ENCODE measurements at regions not wholly inside any gene's neighbourhood (a gene's known extent, or its start where the extent isn't known, plus 50 kb on each side); places are given as distances from the start of the nearest gene placed in this dataset.
"Not testable (repeated sequence)": the region's sequence is repeated elsewhere in the genome, so short reads cannot be mapped to it uniquely, and the experiment has no call there.

DNA sequence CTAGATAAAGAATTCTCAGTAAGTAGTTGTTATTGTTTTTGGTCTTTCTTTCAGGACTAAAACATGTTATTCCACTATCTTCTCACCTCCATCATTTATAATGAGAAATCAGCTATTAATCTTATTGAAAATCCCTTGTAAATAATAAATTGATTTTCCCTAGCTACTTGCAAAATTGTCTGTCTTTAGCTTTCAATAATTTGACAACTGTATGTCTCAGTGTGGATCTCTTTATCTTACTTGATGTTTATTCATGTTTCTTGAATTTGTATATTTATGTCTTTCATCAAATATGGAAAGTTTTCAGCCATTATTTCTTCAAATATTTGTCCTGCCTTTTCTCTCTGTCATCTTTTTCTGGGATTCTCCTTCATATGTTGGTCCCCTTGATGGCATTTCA, 117.1 kb upstream of the ANTXRL start:
- Histone ChIP-seq H3K9me3 (peaks cover 0 to 7% (median 0%) of the 10 kb centered on the region in 3 donors), H3K4me1 (no peaks in the 10 kb centered on the region), H3K36me3 (no peaks in the 10 kb centered on the region), H3K27me3 (no peaks in the 10 kb centered on the region), H3K4me3 (no peak overlapping the region), H3K27ac (no peak overlapping the region)
- intact Hi-C loops (cut with DNase I; ENCODE audit: low total_unique reads): no loop called here
- no peak for DNase-seq
- TF ChIP-seq, protein P1, sequence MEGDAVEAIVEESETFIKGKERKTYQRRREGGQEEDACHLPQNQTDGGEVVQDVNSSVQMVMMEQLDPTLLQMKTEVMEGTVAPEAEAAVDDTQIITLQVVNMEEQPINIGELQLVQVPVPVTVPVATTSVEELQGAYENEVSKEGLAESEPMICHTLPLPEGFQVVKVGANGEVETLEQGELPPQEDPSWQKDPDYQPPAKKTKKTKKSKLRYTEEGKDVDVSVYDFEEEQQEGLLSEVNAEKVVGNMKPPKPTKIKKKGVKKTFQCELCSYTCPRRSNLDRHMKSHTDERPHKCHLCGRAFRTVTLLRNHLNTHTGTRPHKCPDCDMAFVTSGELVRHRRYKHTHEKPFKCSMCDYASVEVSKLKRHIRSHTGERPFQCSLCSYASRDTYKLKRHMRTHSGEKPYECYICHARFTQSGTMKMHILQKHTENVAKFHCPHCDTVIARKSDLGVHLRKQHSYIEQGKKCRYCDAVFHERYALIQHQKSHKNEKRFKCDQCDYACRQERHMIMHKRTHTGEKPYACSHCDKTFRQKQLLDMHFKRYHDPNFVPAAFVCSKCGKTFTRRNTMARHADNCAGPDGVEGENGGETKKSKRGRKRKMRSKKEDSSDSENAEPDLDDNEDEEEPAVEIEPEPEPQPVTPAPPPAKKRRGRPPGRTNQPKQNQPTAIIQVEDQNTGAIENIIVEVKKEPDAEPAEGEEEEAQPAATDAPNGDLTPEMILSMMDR (IDR thresholded peaks at IDR 0.05): no peak

DNA sequence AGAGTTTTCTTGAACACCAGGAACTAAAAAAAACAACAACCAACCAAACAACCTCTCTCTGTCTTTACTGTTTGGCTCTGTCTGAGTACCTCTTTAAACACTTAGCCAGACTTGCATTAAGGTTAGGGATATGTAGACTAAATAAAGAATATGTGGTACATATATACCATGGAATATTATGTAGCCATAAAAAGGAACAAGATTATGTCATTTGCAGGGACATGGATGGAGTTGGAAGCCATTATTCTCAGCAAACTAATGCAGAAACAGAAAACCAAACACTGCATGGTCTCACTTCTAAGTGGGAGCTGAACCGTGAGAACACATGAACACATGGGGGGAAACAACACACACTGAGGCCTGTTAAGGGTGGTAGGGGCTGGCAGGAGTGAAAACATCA, 116.0 kb upstream of the ANTXRL start:
- H3K4me1 ChIP-seq: no peaks in the 10 kb centered on the region
- H3K36me3 ChIP-seq: no peaks in the 10 kb centered on the region
- no peak overlapping the region for H3K4me3 ChIP-seq
- no peak for DNase-seq
- TF ChIP-seq, protein P1 (IDR thresholded peaks at IDR 0.05): no peak
- peaks cover 0 to 7% (median 0%) of the 10 kb centered on the region in 3 donors for H3K9me3 ChIP-seq
- no peak overlapping the region for H3K27ac ChIP-seq
- intact Hi-C loops (cut with DNase I; ENCODE audit: low total_unique reads): no loop called here
- H3K27me3 ChIP-seq: no peaks in the 10 kb centered on the region

- no peaks in the 10 kb centered on the region for H3K27me3 ChIP-seq
- intact Hi-C loops (cut with DNase I; ENCODE audit: low total_unique reads): no loop called here
- no peaks in the 10 kb centered on the region for H3K36me3 ChIP-seq
- H3K9me3 ChIP-seq: peaks cover 0 to 7% (median 0%) of the 10 kb centered on the region in 3 donors
- TF ChIP-seq, protein P1 (IDR thresholded peaks at IDR 0.05): no peak
- no peak overlapping the region for H3K27ac ChIP-seq
- no peaks in the 10 kb centered on the region for H3K4me1 ChIP-seq
- DNase-seq: no peak
- H3K4me3 ChIP-seq: no peak overlapping the region
Measured at GRCh38 chr10:46171661-46172060, 115.1 kb upstream of the ANTXRL start.

- H3K4me1 ChIP-seq: no peaks in the 10 kb centered on the region
- peaks cover 0 to 3% (median 0%) of the 10 kb centered on the region in 3 donors for H3K9me3 ChIP-seq
- H3K27ac ChIP-seq: no peak overlapping the region
- no peaks in the 10 kb centered on the region for H3K27me3 ChIP-seq
- DNase-seq: no peak
- intact Hi-C loops (cut with DNase I; ENCODE audit: low total_unique reads): no loop called here
- H3K36me3 ChIP-seq: no peaks in the 10 kb centered on the region
- no peak overlapping the region for H3K4me3 ChIP-seq
- TF ChIP-seq, protein P1 (IDR thresholded peaks at IDR 0.05): no peak
Measured at GRCh38 chr10:46175296-46175695, 111.5 kb upstream of the ANTXRL start.

DNA sequence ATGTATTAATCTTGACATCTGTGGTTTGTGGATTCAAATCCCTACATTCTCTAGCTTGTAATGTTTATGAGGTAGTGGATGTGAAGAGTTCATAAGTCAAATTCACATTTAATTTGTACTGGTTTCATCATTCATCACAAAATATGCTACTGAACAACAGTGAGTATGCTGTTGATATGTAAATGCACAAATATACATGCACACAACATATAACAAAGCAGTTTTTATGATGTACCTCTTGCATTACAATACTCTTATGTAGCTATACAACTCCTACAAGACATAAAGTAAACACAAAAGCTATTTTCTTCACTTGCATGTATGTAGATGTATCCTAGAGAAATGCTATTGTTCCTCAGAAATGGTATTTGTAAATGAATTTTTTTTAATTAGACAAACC, 111.0 kb upstream of the ANTXRL start:
- TF ChIP-seq, protein P1 (IDR thresholded peaks at IDR 0.05): no peak
- Histone ChIP-seq H3K9me3 (peaks cover 0 to 1% (median 0%) of the 10 kb centered on the region in 3 donors), H3K4me3 (no peak overlapping the region), H3K27ac (no peak overlapping the region), H3K4me1 (no peaks in the 10 kb centered on the region), H3K36me3 (no peaks in the 10 kb centered on the region), H3K27me3 (no peaks in the 10 kb centered on the region)
- DNase-seq: no peak
- intact Hi-C loops (cut with DNase I; ENCODE audit: low total_unique reads): no loop called here

DNA sequence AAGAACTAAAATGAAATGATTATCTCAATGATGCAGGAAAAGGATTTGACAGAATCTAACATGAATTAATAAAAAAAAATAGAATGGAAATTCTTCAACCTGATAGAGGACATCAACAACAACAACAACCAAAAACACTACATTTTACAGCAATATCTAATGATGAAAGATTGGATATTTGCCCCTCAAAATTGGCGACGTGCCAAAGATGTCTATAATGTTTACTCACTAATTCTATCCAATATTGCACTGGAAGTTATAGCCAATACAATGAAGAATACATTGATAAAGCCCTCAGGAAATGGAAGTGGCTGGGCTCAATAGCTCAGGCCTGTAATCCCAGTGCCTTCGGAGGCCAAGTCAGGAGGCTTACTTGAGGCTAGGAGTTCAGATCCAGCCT, 99.4 kb upstream of the ANTXRL start:
- intact Hi-C loops (cut with DNase I; ENCODE audit: low total_unique reads); H3K27ac ChIP-seq; H3K9me3 ChIP-seq; H3K36me3 ChIP-seq; H3K27me3 ChIP-seq; H3K4me3 ChIP-seq; H3K4me1 ChIP-seq; DNase-seq: not testable (repeated sequence)

Measured in tibial artery (tissue), 4 donors.